GM21381 (cell line): ENCODE measurements at regions not wholly inside any gene's neighbourhood (a gene's known extent, or its start where the extent isn't known, plus 50 kb on each side); places are given as distances from the start of the nearest gene placed in this dataset.

Experiments
- ATAC-seq: cut with Tn5 transposase; IDR thresholded peaks from one replicate; pipeline ENCODE4 v1.9.1; 2021; ENCODE audit warnings: mild to moderate bottlenecking, moderate library complexity; ENCODE audit not compliant: unreplicated experiment

- ATAC-seq, result no peak
Measured at GRCh38 chr12:90172524-90172923, 463.9 kb upstream of the ATP2B1 start.

GRCh38 chr12:90170740-90171139, 462.1 kb upstream of the ATP2B1 start:
- no peak for ATAC-seq

- no peak for ATAC-seq
Measured at GRCh38 chr12:90167518-90168208, 459.0 kb upstream of the ATP2B1 start.

GRCh38 chr12:90166671-90167070, 458.0 kb upstream of the ATP2B1 start:
- no peak for ATAC-seq

DNA sequence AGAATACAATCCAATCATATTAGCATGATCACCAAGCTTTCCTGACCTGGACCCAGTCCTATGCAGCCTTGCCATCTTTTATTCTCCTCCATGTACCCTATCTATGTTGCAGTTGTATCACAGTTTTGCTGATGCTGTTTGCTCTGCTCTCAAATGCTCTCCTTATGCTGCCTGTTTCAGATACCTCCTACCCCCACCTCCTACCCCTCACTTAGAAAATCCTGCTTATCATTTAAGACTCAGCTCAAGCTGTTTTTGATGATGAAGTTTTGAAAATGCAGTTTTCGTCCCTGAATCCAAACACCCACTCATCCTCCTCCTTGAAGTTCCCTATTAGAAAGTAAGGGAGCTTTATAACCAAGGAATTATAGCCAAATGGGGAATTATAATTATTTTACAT, 457.4 kb upstream of the ATP2B1 start:
- ATAC-seq, result no peak

- no peak for ATAC-seq
Measured at GRCh38 chr12:90163975-90164374, 455.3 kb upstream of the ATP2B1 start.

DNA sequence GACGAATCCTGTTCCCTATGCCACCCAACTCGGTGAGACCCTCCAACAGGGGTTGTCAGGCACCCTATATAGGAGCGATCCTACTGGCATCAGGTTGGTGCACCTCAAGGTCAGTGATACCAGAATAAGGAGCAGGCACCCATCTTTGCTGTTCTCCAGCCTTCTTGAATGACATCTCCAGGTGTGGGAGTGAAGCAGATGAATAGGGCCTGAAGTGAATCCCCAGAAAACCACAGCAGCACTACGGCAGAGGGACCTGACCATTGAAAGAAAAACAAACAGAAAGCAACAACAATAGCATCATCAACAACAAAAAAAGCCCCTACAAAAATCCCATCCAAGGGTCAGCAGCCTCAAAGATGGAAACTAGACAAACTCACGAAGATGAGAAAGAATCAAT, 445.2 kb upstream of the ATP2B1 start:
- no peak for ATAC-seq

- no peak for ATAC-seq
Measured at GRCh38 chr12:90152897-90153624, 444.4 kb upstream of the ATP2B1 start.

- ATAC-seq, result no peak
Measured at GRCh38 chr12:90151491-90152015, 442.9 kb upstream of the ATP2B1 start.

DNA sequence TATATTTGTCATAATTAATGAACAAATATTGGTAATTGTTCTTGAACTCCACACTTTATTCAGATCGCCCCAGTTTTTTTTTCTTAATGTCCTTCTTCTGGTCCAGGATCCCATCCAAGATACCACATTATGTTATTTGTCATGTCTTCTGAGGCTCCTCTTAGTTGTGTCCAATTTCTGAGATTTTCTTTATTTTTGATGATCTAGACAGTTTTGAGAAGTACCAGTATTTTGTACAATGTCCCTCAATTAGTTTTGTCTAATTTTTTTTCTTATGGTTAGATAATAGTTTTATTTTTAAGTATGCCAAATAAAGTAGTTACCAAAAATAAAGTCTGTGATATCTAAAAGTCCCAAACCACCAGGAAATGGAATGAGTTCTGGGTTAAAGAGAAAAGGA, 440.8 kb upstream of the ATP2B1 start:
- no peak for ATAC-seq

- ATAC-seq, result no peak
Measured at GRCh38 chr12:90129366-90130030, 420.9 kb upstream of the ATP2B1 start.

DNA sequence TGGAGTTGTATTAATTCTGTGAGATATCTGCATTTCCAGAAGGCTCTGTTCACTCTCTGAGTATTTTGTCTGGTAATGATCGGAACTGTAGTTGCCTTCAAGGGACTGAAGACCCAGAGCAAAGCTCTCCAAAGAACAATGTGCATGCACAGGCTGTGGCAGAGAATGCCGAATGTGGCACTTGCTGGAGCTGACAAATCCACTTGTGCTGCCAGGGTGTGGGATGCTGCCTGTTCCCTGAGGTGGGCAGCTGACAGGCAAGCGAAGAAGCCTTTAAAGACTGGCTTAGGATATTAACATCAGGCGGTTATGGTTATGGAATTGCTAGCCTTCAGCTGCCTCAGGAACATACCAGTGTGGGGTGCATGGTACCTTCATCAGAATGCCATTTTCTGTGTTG, 419.9 kb upstream of the ATP2B1 start:
- no peak for ATAC-seq

DNA sequence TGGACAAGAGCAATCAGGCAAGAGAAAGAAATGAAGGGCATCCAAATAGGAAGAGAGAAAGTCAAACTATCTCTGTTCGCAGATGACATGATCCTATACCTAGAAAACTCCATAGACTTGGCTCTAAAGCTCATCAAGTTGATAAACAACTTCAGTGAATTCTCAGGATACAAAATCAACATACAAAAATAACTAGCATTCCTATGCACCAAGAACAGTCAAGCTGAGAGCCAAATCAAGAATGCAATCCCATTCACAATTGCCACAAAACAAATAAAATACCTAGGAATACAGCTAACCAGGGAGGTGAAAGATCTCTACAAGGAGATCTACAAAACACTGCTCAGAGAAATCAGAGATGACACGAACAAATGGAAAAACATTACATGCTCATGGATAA, 417.5 kb upstream of the ATP2B1 start:
- no peak for ATAC-seq

DNA sequence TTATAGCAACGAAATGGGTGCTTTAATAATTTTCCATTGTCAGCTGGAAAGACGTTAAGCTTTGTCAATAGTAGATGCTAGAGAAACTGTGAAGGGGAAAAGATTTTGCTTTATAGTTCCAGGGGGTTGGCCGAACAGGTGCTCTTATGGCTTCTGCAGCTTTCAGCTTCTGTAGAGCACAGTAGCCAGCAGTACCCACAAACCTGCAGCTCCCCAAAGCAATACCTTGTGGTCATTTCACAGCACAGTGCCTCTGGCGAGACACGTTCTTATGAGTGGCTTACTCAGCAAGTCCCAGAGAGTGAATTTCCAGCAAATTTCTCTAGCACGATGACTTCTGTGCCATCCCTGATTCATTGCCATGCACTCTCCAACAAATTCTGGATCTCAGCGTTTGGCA, 416.3 kb upstream of the ATP2B1 start:
- ATAC-seq, result no peak

DNA sequence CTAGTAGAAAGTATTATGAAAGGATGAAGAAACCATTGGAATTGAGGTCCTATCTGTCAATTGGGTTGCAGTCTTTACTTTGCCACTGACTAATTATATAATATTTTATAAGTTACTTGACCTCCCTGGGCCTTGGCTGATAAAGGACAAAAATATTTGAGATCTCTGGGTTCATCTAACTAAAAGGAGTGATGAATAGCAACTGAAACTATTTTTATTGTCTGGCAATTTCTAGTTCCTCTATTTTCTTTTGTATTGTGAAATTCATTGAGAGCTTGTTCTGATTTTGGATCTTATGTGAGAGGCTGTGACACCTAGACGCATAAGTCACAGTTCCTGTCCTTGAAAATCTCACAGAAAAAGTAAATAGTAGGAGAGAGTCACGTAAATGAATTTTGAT, 415.7 kb upstream of the ATP2B1 start:
- ATAC-seq, result no peak

GRCh38 chr12:90122681-90123080, 414.0 kb upstream of the ATP2B1 start:
- no peak for ATAC-seq

- ATAC-seq, result no peak
Measured at GRCh38 chr12:90120627-90121026, 412.0 kb upstream of the ATP2B1 start.

GRCh38 chr12:90112666-90113065, 404.0 kb upstream of the ATP2B1 start:
- ATAC-seq, result no peak

- no peak for ATAC-seq
Measured at GRCh38 chr12:90111791-90112580, 403.3 kb upstream of the ATP2B1 start.

GRCh38 chr12:90106568-90106967, 397.9 kb upstream of the ATP2B1 start:
- ATAC-seq, result no peak
